Endothelial cell of umbilical vein (primary cell): ENCODE measurements at regions not wholly inside any gene's neighbourhood (a gene's known extent, or its start where the extent isn't known, plus 50 kb on each side); places are given as distances from the start of the nearest gene placed in this dataset.

Source experiments
- CTCF ChIP-seq, 2 donors: IDR thresholded peaks; 1 replicate in 1 of 2; 2 replicates in 1 of 2; pipeline ENCODE4 v1.5.1; 2011; ENCODE audit warnings: low read length in 2 of 2, mild to moderate bottlenecking in 2 of 2, moderate library complexity in 2 of 2, control low read depth in 1 of 2, inconsistent platforms in 1 of 2, low read depth in 1 of 2; ENCODE audit not compliant: insufficient read depth in 1 of 2; ENCODE audit errors: extremely low read depth in 1 of 2
- EZH2 ChIP-seq: IDR thresholded peaks from 2 replicates; pipeline ENCODE4 v1.6.1; 2012; ENCODE audit warnings: borderline replicate concordance, low read depth, mild to moderate bottlenecking, moderate library complexity, low read length, inconsistent platforms; ENCODE audit not compliant: severe bottlenecking
- MAX ChIP-seq: IDR thresholded peaks from 2 replicates; pipeline ENCODE4 v1.6.1; 2011; ENCODE audit not compliant: insufficient read depth, insufficient read length
- POLR2A ChIP-seq: IDR thresholded peaks from 2 replicates; pipeline ENCODE4 v1.6.1; 2012; ENCODE audit warnings: low read depth, mild to moderate bottlenecking, control low read depth, low read length
- POLR2AphosphoS5 ChIP-seq: IDR thresholded peaks from 2 replicates; pipeline ENCODE4 v1.6.1; 2012; ENCODE audit warnings: low read depth, mild to moderate bottlenecking, control low read depth, low read length, moderate library complexity; ENCODE audit not compliant: insufficient read depth

- TF ChIP-seq POLR2AphosphoS5 (no peak), EZH2 (no peak), POLR2A (no peak), CTCF (IDR thresholded peaks at IDR 0.05; ENCODE audit: extremely low read depth in 1 of 2, insufficient read depth in 1 of 2, low read depth in 1 of 2, low read length in 2 of 2) (no peak), MAX (no peak)
These were observed 395.4 kb upstream of the ITGA1 start for GRCh38 chr5:52392321-52392720.
